H9 (cell line): ENCODE measurements at regions not wholly inside any gene's neighbourhood (a gene's known extent, or its start where the extent isn't known, plus 50 kb on each side); places are given as distances from the start of the nearest gene placed in this dataset.

Experiments
- DNase-seq: peaks from one replicate; pipeline ENCODE4 v3.0.0-alpha.2; 2017
- H2AFZ ChIP-seq: one replicate; pipeline ENCODE4 v1.6.1; 2013; ENCODE audit warnings: mild to moderate bottlenecking, low read length, control low read depth, moderate library complexity
- H2AK5ac ChIP-seq: 2 replicates; pipeline ENCODE4 v1.6.1; 2013; ENCODE audit warnings: low read length, control low read depth, mixed read lengths; ENCODE audit not compliant: insufficient read length
- H2BK120ac ChIP-seq: one replicate; pipeline ENCODE4 v1.6.1; 2013; ENCODE audit warnings: low read depth, mild to moderate bottlenecking, low read length, control low read depth, inconsistent platforms; ENCODE audit not compliant: poor library complexity, severe bottlenecking
- H2BK12ac ChIP-seq: 2 replicates; pipeline ENCODE4 v1.6.1; 2013; ENCODE audit warnings: low read length, control low read depth, mixed read lengths, low read depth; ENCODE audit not compliant: insufficient read length
- H2BK15ac ChIP-seq: 2 replicates; pipeline ENCODE4 v1.6.1; 2013; ENCODE audit warnings: low read depth, low read length, control low read depth
- H2BK20ac ChIP-seq: one replicate; pipeline ENCODE4 v1.6.1; 2013; ENCODE audit warnings: low read depth, mild to moderate bottlenecking, low read length, control low read depth, inconsistent platforms; ENCODE audit not compliant: poor library complexity, severe bottlenecking
- H2BK5ac ChIP-seq: 2 replicates; pipeline ENCODE4 v1.6.1; 2013; ENCODE audit warnings: low read length, control low read depth, mixed read lengths; ENCODE audit not compliant: insufficient read length
- H3K14ac ChIP-seq: 2 replicates; pipeline ENCODE4 v1.6.1; 2013; ENCODE audit warnings: low read length, control low read depth; ENCODE audit not compliant: insufficient read depth
- H3K18ac ChIP-seq: 2 replicates; pipeline ENCODE4 v1.6.1; 2013; ENCODE audit warnings: low read depth, mild to moderate bottlenecking, mixed read lengths, low read length, control low read depth; ENCODE audit not compliant: insufficient read length
- H3K23ac ChIP-seq: 2 replicates; pipeline ENCODE4 v1.6.1; 2013; ENCODE audit warnings: low read length, control low read depth, mixed read lengths, low read depth; ENCODE audit not compliant: insufficient read length
- H3K23me2 ChIP-seq: 2 replicates; pipeline ENCODE4 v1.6.1; 2013; ENCODE audit warnings: low read depth, mild to moderate bottlenecking, mixed read lengths, low read length, control low read depth; ENCODE audit not compliant: insufficient read length, poor library complexity, severe bottlenecking
- H3K27ac ChIP-seq: 2 replicates; pipeline ENCODE4 v1.5.1; 2013; ENCODE audit warnings: low read length, control low read depth, mixed read lengths, low read depth; ENCODE audit not compliant: insufficient read length
- H3K27me3 ChIP-seq: 2 replicates; pipeline ENCODE4 v1.6.1; 2013; ENCODE audit warnings: low read length, control low read depth, inconsistent platforms; ENCODE audit not compliant: insufficient read depth
- H3K4ac ChIP-seq: 2 replicates; pipeline ENCODE4 v1.6.1; 2013; ENCODE audit warnings: low read depth, mild to moderate bottlenecking, control low read depth, inconsistent platforms, low read length, moderate library complexity
- H3K4me1 ChIP-seq: 2 replicates; pipeline ENCODE4 v1.6.1; 2013; ENCODE audit warnings: low read length, control low read depth, inconsistent platforms; ENCODE audit not compliant: insufficient read depth
- H3K4me2 ChIP-seq: 2 replicates; pipeline ENCODE4 v1.6.1; 2013; ENCODE audit warnings: low read length, control low read depth, mixed read lengths; ENCODE audit not compliant: insufficient read length, insufficient read depth
- H3K56ac ChIP-seq: 2 replicates; pipeline ENCODE4 v1.6.1; 2013; ENCODE audit warnings: low read depth, mild to moderate bottlenecking, mixed read lengths, low read length, control low read depth; ENCODE audit not compliant: insufficient read length
- H3K79me1 ChIP-seq: 2 replicates; pipeline ENCODE4 v1.6.1; 2013; ENCODE audit warnings: low read depth, mild to moderate bottlenecking, moderate library complexity, low read length, control low read depth, inconsistent platforms; ENCODE audit not compliant: insufficient read depth, poor library complexity, severe bottlenecking
- H3K79me2 ChIP-seq: 2 replicates; pipeline ENCODE4 v1.6.1; 2013; ENCODE audit warnings: low read length, control low read depth, inconsistent platforms; ENCODE audit not compliant: insufficient read depth
- H3K9ac ChIP-seq: 2 replicates; pipeline ENCODE4 v1.6.1; 2013; ENCODE audit warnings: low read length, control low read depth, mixed read lengths; ENCODE audit not compliant: insufficient read length; ENCODE audit errors: extremely low read depth
- H3K9me3 ChIP-seq: one replicate; pipeline ENCODE4 v1.6.1; 2013; ENCODE audit warnings: low read depth, low read length, inconsistent platforms; ENCODE audit not compliant: control insufficient read depth
- H3T11ph ChIP-seq: one replicate; pipeline ENCODE4 v1.6.1; 2013; ENCODE audit warnings: mild to moderate bottlenecking, low read length, control low read depth, inconsistent platforms
- H4K20me1 ChIP-seq: one replicate; pipeline ENCODE4 v1.6.1; 2013; ENCODE audit not compliant: control insufficient read depth, insufficient read length, insufficient read depth
- H4K5ac ChIP-seq: 2 replicates; pipeline ENCODE4 v1.6.1; 2013; ENCODE audit warnings: low read depth, mild to moderate bottlenecking, mixed read lengths, low read length, control low read depth; ENCODE audit not compliant: insufficient read length
- H4K8ac ChIP-seq: replicated peaks from 2 replicates; pipeline ENCODE4 v1.6.1; 2013; ENCODE audit warnings: low read length, control low read depth, mixed read lengths, low read depth; ENCODE audit not compliant: insufficient read length
- H4K91ac ChIP-seq: 2 replicates; pipeline ENCODE4 v1.6.1; 2013; ENCODE audit warnings: low read depth, mild to moderate bottlenecking, moderate library complexity, mixed read lengths, low read length, control low read depth; ENCODE audit not compliant: insufficient read length
- H3K27ac Mint-ChIP-seq, 3 experiments: 2 replicates in 2 of 3; 3 replicates in 1 of 3; pipeline ENCODE4 v1.8.0; 2020 to 2021; ENCODE audit warnings: mixed read lengths in 3 of 3, mild to moderate bottlenecking in 1 of 3, moderate library complexity in 1 of 3
- H3K27me3 Mint-ChIP-seq: 2 replicates; pipeline ENCODE4 v1.8.0; 2021; ENCODE audit warnings: low read depth, mild to moderate bottlenecking, moderate library complexity, mixed read lengths
- H3K36me3 Mint-ChIP-seq, 3 experiments: 2 replicates in 2 of 3; 3 replicates in 1 of 3; pipeline ENCODE4 v1.8.0; 2020 to 2021; ENCODE audit warnings: low read depth in 3 of 3, mixed read lengths in 3 of 3; ENCODE audit not compliant: insufficient read depth in 1 of 3
- H3K4me1 Mint-ChIP-seq, 2 experiments: 2 replicates each; pipeline ENCODE4 v1.8.0; 2020; ENCODE audit warnings: mixed read lengths in 2 of 2
- H3K4me3 Mint-ChIP-seq, 2 experiments: 2 replicates in 1 of 2; 3 replicates in 1 of 2; pipeline ENCODE4 v1.8.0; 2020 to 2021; ENCODE audit warnings: mild to moderate bottlenecking in 2 of 2, mixed read lengths in 2 of 2, moderate library complexity in 1 of 2
- H3K9me3 Mint-ChIP-seq, 2 experiments: 2 replicates in 1 of 2; 3 replicates in 1 of 2; pipeline ENCODE4 v1.8.0; 2020; ENCODE audit warnings: mild to moderate bottlenecking in 2 of 2, mixed read lengths in 2 of 2, moderate library complexity in 1 of 2
- CTCF ChIP-seq: fragments of 200-600 bp; sonication (generic); conservative IDR thresholded peaks from 3 replicates; pipeline ENCODE4 v1.8.0; 2021; ENCODE audit warnings: antibody characterized with exemption, mild to moderate bottlenecking
- WGBS: extraction: QIAGEN DNeasy Blood & Tissue Kit; methylation state at CpG from one replicate; pipeline ENCODE4 v1.1.7; 2013; ENCODE audit warnings: missing lambda C conversion rate, low lambda C conversion rate, mixed read lengths; ENCODE audit not compliant: insufficient read length; ENCODE audit errors: extremely low coverage; 5-methylcytosine and 5-hydroxymethylcytosine counted together

GRCh38 chr2:168338803-168339437 lies 91.5 kb upstream of the STK39 start:
- Mint-ChIP-seq H3K4me3 (no peak overlapping the region), H3K36me3 (no peaks in the 10 kb centered on the region), H3K27me3 (no peaks in the 10 kb centered on the region), H3K27ac (0 out of 7 replicates have a peak overlapping the region, but pooled peaks of 1 of the 3 experiments have one; percentile 27), H3K4me1 (peaks cover 21% of the 10 kb centered on the region in 2 experiments), H3K9me3 (no peaks in the 10 kb centered on the region)
- Histone ChIP-seq H3K18ac (no peak overlapping the region), H4K5ac (no peak overlapping the region), H2BK120ac (no peak overlapping the region), H3K9ac (no peak overlapping the region), H3K27me3 (no peaks in the 10 kb centered on the region), H3K27ac (no peak overlapping the region), H2BK20ac (no peak overlapping the region), H3K23ac (no peak overlapping the region), H2BK5ac (no peak overlapping the region), H3K9me3 (no peaks in the 10 kb centered on the region), H3T11ph (no peak overlapping the region), H4K8ac (no peak overlapping the region), H3K4me2 (no peak overlapping the region), H3K79me2 (no peaks in the 10 kb centered on the region), H2BK15ac (no peak overlapping the region), H3K56ac (no peak overlapping the region), H4K20me1 (no peaks in the 10 kb centered on the region), H3K4ac (no peak overlapping the region), H4K91ac (no peak overlapping the region), H2BK12ac (no peak overlapping the region), H3K14ac (no peak overlapping the region), H2AFZ (no peak overlapping the region), H3K4me1 (peaks cover 3% of the 10 kb centered on the region; the same call in 1 of the 2 replicates), H3K79me1 (no peaks in the 10 kb centered on the region), H2AK5ac (no peak overlapping the region), H3K23me2 (no peaks in the 10 kb centered on the region)
- TF ChIP-seq CTCF = no peak
- no peak for DNase-seq
- no CpG with 5 or more reads among the region's 1 CpG for WGBS
